Smooth muscle cell (in vitro differentiated cells): ENCODE measurements at regions not wholly inside any gene's neighbourhood (a gene's known extent, or its start where the extent isn't known, plus 50 kb on each side); places are given as distances from the start of the nearest gene placed in this dataset.

ENCODE experiments used
- DNase-seq: peaks from one replicate; lab custom pipeline; 2025; ENCODE audit not compliant: unreplicated experiment; lab: John Stamatoyannopoulos, UW
- H2AFZ ChIP-seq: fragments of 200-600 bp; sonication (generic); 2 replicates; pipeline ENCODE4 v1.6.0; 2016; ENCODE audit warnings: antibody characterized with exemption, low read depth, mild to moderate bottlenecking
- H3F3A ChIP-seq: fragments of 200-600 bp; sonication (generic); 2 replicates; pipeline ENCODE4 v1.6.0; 2017; ENCODE audit warnings: antibody characterized with exemption, low read depth
- H3K27ac ChIP-seq: fragments of 200-600 bp; sonication (generic); 2 replicates; pipeline ENCODE4 v1.5.1; 2016; ENCODE audit warnings: low read depth, mild to moderate bottlenecking
- H3K27me3 ChIP-seq: fragments of 200-600 bp; sonication (generic); 2 replicates; pipeline ENCODE4 v1.6.1; 2016; ENCODE audit warnings: low read depth, mild to moderate bottlenecking
- H3K36me3 ChIP-seq: fragments of 200-600 bp; sonication (generic); 2 replicates; pipeline ENCODE4 v1.5.1; 2016; ENCODE audit warnings: low read depth
- H3K4me1 ChIP-seq: fragments of 200-600 bp; sonication (generic); 2 replicates; pipeline ENCODE4 v1.5.1; 2016; ENCODE audit warnings: low read depth
- H3K4me2 ChIP-seq: fragments of 200-600 bp; sonication (generic); 2 replicates; pipeline ENCODE4 v1.6.0; 2016; ENCODE audit warnings: mild to moderate bottlenecking
- H3K4me3 ChIP-seq: fragments of 200-600 bp; sonication (generic); 2 replicates; pipeline ENCODE4 v1.5.1; 2016; ENCODE audit warnings: mild to moderate bottlenecking
- H3K79me2 ChIP-seq: fragments of 200-600 bp; sonication (generic); 2 replicates; pipeline ENCODE4 v1.6.0; 2016; ENCODE audit warnings: low read depth, mild to moderate bottlenecking
- H3K9ac ChIP-seq: fragments of 200-600 bp; sonication (generic); 2 replicates; pipeline ENCODE4 v1.6.0; 2016; ENCODE audit warnings: low read depth
- H3K9me3 ChIP-seq: fragments of 200-600 bp; sonication (generic); replicated peaks from 2 replicates; pipeline ENCODE4 v1.5.1; 2016; ENCODE audit warnings: low read depth
- H4K20me1 ChIP-seq: fragments of 200-600 bp; sonication (generic); 2 replicates; pipeline ENCODE4 v1.6.0; 2016; ENCODE audit warnings: low read depth
- WGBS: methylation state at CpG from one replicate; pipeline ENCODE4 v1.1.7; 2016; ENCODE audit warnings: low lambda C conversion rate; 5-methylcytosine and 5-hydroxymethylcytosine counted together
- TF ChIP-seq, protein P1 (sequence below): fragments of 200-600 bp; sonication (generic); IDR thresholded peaks from 2 replicates; pipeline ENCODE4 v1.5.1; 2017; ENCODE audit warnings: borderline replicate concordance, mild to moderate bottlenecking, antibody characterized with exemption; ENCODE audit not compliant: insufficient read depth, poor library complexity, severe bottlenecking

- Histone ChIP-seq H2AFZ (no peak overlapping the region), H3K27ac (no peak overlapping the region), H3K36me3 (no peaks in the 10 kb centered on the region), H3K4me1 (no peaks in the 10 kb centered on the region), H3K79me2 (no peaks in the 10 kb centered on the region), H3K4me3 (no peak overlapping the region), H3K4me2 (no peak overlapping the region), H4K20me1 (no peaks in the 10 kb centered on the region), H3K27me3 (no peaks in the 10 kb centered on the region), H3F3A (no peaks in the 10 kb centered on the region), H3K9ac (no peak overlapping the region), H3K9me3 (no peaks in the 10 kb centered on the region)
- 92% methylated on average over 3 of the region's 3 CpGs for WGBS
- TF ChIP-seq, protein P1, sequence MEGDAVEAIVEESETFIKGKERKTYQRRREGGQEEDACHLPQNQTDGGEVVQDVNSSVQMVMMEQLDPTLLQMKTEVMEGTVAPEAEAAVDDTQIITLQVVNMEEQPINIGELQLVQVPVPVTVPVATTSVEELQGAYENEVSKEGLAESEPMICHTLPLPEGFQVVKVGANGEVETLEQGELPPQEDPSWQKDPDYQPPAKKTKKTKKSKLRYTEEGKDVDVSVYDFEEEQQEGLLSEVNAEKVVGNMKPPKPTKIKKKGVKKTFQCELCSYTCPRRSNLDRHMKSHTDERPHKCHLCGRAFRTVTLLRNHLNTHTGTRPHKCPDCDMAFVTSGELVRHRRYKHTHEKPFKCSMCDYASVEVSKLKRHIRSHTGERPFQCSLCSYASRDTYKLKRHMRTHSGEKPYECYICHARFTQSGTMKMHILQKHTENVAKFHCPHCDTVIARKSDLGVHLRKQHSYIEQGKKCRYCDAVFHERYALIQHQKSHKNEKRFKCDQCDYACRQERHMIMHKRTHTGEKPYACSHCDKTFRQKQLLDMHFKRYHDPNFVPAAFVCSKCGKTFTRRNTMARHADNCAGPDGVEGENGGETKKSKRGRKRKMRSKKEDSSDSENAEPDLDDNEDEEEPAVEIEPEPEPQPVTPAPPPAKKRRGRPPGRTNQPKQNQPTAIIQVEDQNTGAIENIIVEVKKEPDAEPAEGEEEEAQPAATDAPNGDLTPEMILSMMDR, result no peak
- no peak for DNase-seq
Measured at GRCh38 chr4:58119298-58119697, 1009.1 kb upstream of the IGFBP7 start.

GRCh38 chr4:58113126-58113525 is 1002.9 kb upstream of the IGFBP7 start:
- Histone ChIP-seq H3K36me3 (no peaks in the 10 kb centered on the region), H3K9ac (no peak overlapping the region), H3K27ac (no peak overlapping the region), H3F3A (no peaks in the 10 kb centered on the region), H3K9me3 (no peaks in the 10 kb centered on the region), H2AFZ (no peak overlapping the region), H4K20me1 (no peaks in the 10 kb centered on the region), H3K4me2 (no peak overlapping the region), H3K27me3 (no peaks in the 10 kb centered on the region), H3K4me3 (no peak overlapping the region), H3K79me2 (no peaks in the 10 kb centered on the region), H3K4me1 (no peaks in the 10 kb centered on the region)
- 48% methylated on average over 2 of the region's 2 CpGs for WGBS
- no peak for DNase-seq
- TF ChIP-seq, protein P1, result no peak

- no peak overlapping the region for H3K4me3 ChIP-seq
- no peaks in the 10 kb centered on the region for H3K27me3 ChIP-seq
- 79% methylated on average over 2 of the region's 2 CpGs for WGBS
- H3K9ac ChIP-seq, result no peak overlapping the region
- TF ChIP-seq, protein P1, result no peak
- H3K9me3 ChIP-seq, result no peaks in the 10 kb centered on the region
- no peaks in the 10 kb centered on the region for H3K36me3 ChIP-seq
- H3K4me1 ChIP-seq, result no peaks in the 10 kb centered on the region
- no peaks in the 10 kb centered on the region for H4K20me1 ChIP-seq
- no peaks in the 10 kb centered on the region for H3K79me2 ChIP-seq
- H3K4me2 ChIP-seq, result no peak overlapping the region
- no peaks in the 10 kb centered on the region for H3F3A ChIP-seq
- H2AFZ ChIP-seq, result no peak overlapping the region
- H3K27ac ChIP-seq, result no peak overlapping the region
- no peak for DNase-seq
Measured at GRCh38 chr4:58111818-58112217, 1001.6 kb upstream of the IGFBP7 start.

DNA sequence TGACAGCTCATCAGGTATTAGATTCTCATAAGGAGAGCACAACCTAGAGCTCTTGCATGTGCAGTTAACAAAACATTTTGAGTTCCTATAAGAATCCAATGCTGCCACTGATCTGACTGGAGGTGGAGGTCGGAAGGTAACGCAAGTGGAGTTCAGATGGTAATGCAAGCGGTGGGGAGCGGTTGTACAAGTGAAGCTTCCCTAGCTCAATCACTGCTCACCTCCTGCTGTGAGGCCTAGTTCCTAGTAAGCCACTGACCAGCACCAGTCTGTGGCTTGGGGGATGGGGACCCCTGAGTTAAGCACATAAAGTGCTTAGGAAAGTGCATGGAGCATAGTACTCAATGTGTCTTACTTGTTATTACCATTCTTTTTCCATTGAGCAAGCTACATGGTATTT is 983.2 kb upstream of the IGFBP7 start:
- Histone ChIP-seq H3K27ac (no peak overlapping the region), H3K27me3 (no peaks in the 10 kb centered on the region), H3K9me3 (no peaks in the 10 kb centered on the region), H3K36me3 (no peaks in the 10 kb centered on the region), H3K79me2 (no peaks in the 10 kb centered on the region), H2AFZ (no peak overlapping the region), H4K20me1 (no peaks in the 10 kb centered on the region), H3K9ac (no peak overlapping the region), H3F3A (no peaks in the 10 kb centered on the region), H3K4me3 (no peak overlapping the region), H3K4me1 (no peaks in the 10 kb centered on the region), H3K4me2 (no peak overlapping the region)
- DNase-seq, result no peak
- TF ChIP-seq, protein P1, result no peak
- WGBS, result 96% methylated on average over 4 of the region's 4 CpGs
